ENCODE measurements at regions not wholly inside any gene's neighbourhood (a gene's known extent, or its start where the extent isn't known, plus 50 kb on each side); places are given as distances from the start of the nearest gene placed in this dataset.

- CTCF ChIA-PET: no interaction called here
- no peaks in the 10 kb centered on the region for H3K27me3 ChIP-seq (replicated peaks in 2 of 5; ENCODE audit: control insufficient read depth in 4 of 5, insufficient read depth in 5 of 5, low read length in 4 of 5)
- no peaks in the 10 kb centered on the region for H3K9me3 ChIP-seq (ENCODE audit: control extremely low read depth in 1 of 5, control insufficient read depth in 4 of 5, insufficient read depth in 2 of 5, low read depth in 1 of 5, low read length in 4 of 5)
- no peak overlapping the region for H3K27ac ChIP-seq (ENCODE audit: insufficient read depth in 1 of 2, low read depth in 1 of 2, low read length in 2 of 2, poor library complexity in 1 of 2, severe bottlenecking in 2 of 2)
- POLR2A ChIA-PET: no interaction called here
- no peaks in the 10 kb centered on the region for H3K4me1 ChIP-seq (ENCODE audit: control extremely low read depth in 1 of 4, control insufficient read depth in 4 of 4, insufficient read depth in 4 of 4, low read length in 3 of 4)
- no peak overlapping the region for H3K4me3 ChIP-seq (ENCODE audit: control insufficient read depth in 1 of 7, extremely low read depth in 1 of 7, insufficient read depth in 4 of 7, low read depth in 2 of 7, low read length in 6 of 7)
- 90% methylated on average over 4 of the region's 4 CpGs for WGBS (ENCODE audit: insufficient coverage)
- DNase-seq: no peak
- H3K36me3 ChIP-seq (ENCODE audit: control insufficient read depth in 4 of 4, insufficient read depth in 4 of 4, low read length in 3 of 4): no peaks in the 10 kb centered on the region
Observed at GRCh38 chr6:114796576-114796975, 453.8 kb upstream of the HS3ST5 start.

GRCh38 chr6:114793428-114793827 is 450.6 kb upstream of the HS3ST5 start:
- POLR2A ChIA-PET: no interaction called here
- no peaks in the 10 kb centered on the region for H3K9me3 ChIP-seq (ENCODE audit: control extremely low read depth in 1 of 5, control insufficient read depth in 4 of 5, insufficient read depth in 2 of 5, low read depth in 1 of 5, low read length in 4 of 5)

GRCh38 chr6:114785235-114786127 is 442.7 kb upstream of the HS3ST5 start:
- DNase-seq: no peak
- Histone ChIP-seq H3K36me3 (ENCODE audit: control insufficient read depth in 4 of 4, insufficient read depth in 4 of 4, low read length in 3 of 4) (no peaks in the 10 kb centered on the region), H3K27ac (ENCODE audit: insufficient read depth in 1 of 2, low read depth in 1 of 2, low read length in 2 of 2, poor library complexity in 1 of 2, severe bottlenecking in 2 of 2) (no peak overlapping the region), H3K9me3 (ENCODE audit: control extremely low read depth in 1 of 5, control insufficient read depth in 4 of 5, insufficient read depth in 2 of 5, low read depth in 1 of 5, low read length in 4 of 5) (no peaks in the 10 kb centered on the region), H3K27me3 (replicated peaks in 2 of 5; ENCODE audit: control insufficient read depth in 4 of 5, insufficient read depth in 5 of 5, low read length in 4 of 5) (no peaks in the 10 kb centered on the region), H3K4me3 (ENCODE audit: control insufficient read depth in 1 of 7, extremely low read depth in 1 of 7, insufficient read depth in 4 of 7, low read depth in 2 of 7, low read length in 6 of 7) (no peak overlapping the region), H3K4me1 (ENCODE audit: control extremely low read depth in 1 of 4, control insufficient read depth in 4 of 4, insufficient read depth in 4 of 4, low read length in 3 of 4) (no peaks in the 10 kb centered on the region)
- ChIA-PET CTCF (no interaction called here), POLR2A (no interaction called here)
- 100% methylated on average over 1 of the region's 1 CpG for WGBS (ENCODE audit: insufficient coverage)

More at GRCh38 chr6:114793428-114793827, 450.6 kb upstream of the HS3ST5 start:
- no peak overlapping the region for H3K4me3 ChIP-seq (ENCODE audit: control insufficient read depth in 1 of 7, extremely low read depth in 1 of 7, insufficient read depth in 4 of 7, low read depth in 2 of 7, low read length in 6 of 7)
- H3K27me3 ChIP-seq (replicated peaks in 2 of 5; ENCODE audit: control insufficient read depth in 4 of 5, insufficient read depth in 5 of 5, low read length in 4 of 5): no peaks in the 10 kb centered on the region
- DNase-seq: no peak
- no peak overlapping the region for H3K27ac ChIP-seq (ENCODE audit: insufficient read depth in 1 of 2, low read depth in 1 of 2, low read length in 2 of 2, poor library complexity in 1 of 2, severe bottlenecking in 2 of 2)
- H3K36me3 ChIP-seq (ENCODE audit: control insufficient read depth in 4 of 4, insufficient read depth in 4 of 4, low read length in 3 of 4): no peaks in the 10 kb centered on the region
- no peaks in the 10 kb centered on the region for H3K4me1 ChIP-seq (ENCODE audit: control extremely low read depth in 1 of 4, control insufficient read depth in 4 of 4, insufficient read depth in 4 of 4, low read length in 3 of 4)
- CTCF ChIA-PET: no interaction called here

GRCh38 chr6:114783783-114784182 is 441.0 kb upstream of the HS3ST5 start:
- WGBS (ENCODE audit: insufficient coverage): 100% methylated on average over 1 of the region's 3 CpGs
- no peaks in the 10 kb centered on the region for H3K9me3 ChIP-seq (ENCODE audit: control extremely low read depth in 1 of 5, control insufficient read depth in 4 of 5, insufficient read depth in 2 of 5, low read depth in 1 of 5, low read length in 4 of 5)
- no peaks in the 10 kb centered on the region for H3K36me3 ChIP-seq (ENCODE audit: control insufficient read depth in 4 of 4, insufficient read depth in 4 of 4, low read length in 3 of 4)
- CTCF ChIA-PET: interaction anchor here (0.7 kb wide), 1 partner anchor 72 kb away, joined by 3 read pairs; no protein-coding TSS in a partner anchor
- no peaks in the 10 kb centered on the region for H3K27me3 ChIP-seq (replicated peaks in 2 of 5; ENCODE audit: control insufficient read depth in 4 of 5, insufficient read depth in 5 of 5, low read length in 4 of 5)
- no peak for DNase-seq
- H3K4me3 ChIP-seq (ENCODE audit: control insufficient read depth in 1 of 7, extremely low read depth in 1 of 7, insufficient read depth in 4 of 7, low read depth in 2 of 7, low read length in 6 of 7): no peak overlapping the region
- no peak overlapping the region for H3K27ac ChIP-seq (ENCODE audit: insufficient read depth in 1 of 2, low read depth in 1 of 2, low read length in 2 of 2, poor library complexity in 1 of 2, severe bottlenecking in 2 of 2)
- no peaks in the 10 kb centered on the region for H3K4me1 ChIP-seq (ENCODE audit: control extremely low read depth in 1 of 4, control insufficient read depth in 4 of 4, insufficient read depth in 4 of 4, low read length in 3 of 4)
- POLR2A ChIA-PET: no interaction called here

GRCh38 chr6:114783083-114783482 is 440.3 kb upstream of the HS3ST5 start:
- Histone ChIP-seq H3K4me1 (ENCODE audit: control extremely low read depth in 1 of 4, control insufficient read depth in 4 of 4, insufficient read depth in 4 of 4, low read length in 3 of 4) (no peaks in the 10 kb centered on the region), H3K27me3 (replicated peaks in 2 of 5; ENCODE audit: control insufficient read depth in 4 of 5, insufficient read depth in 5 of 5, low read length in 4 of 5) (no peaks in the 10 kb centered on the region), H3K9me3 (ENCODE audit: control extremely low read depth in 1 of 5, control insufficient read depth in 4 of 5, insufficient read depth in 2 of 5, low read depth in 1 of 5, low read length in 4 of 5) (no peaks in the 10 kb centered on the region), H3K4me3 (ENCODE audit: control insufficient read depth in 1 of 7, extremely low read depth in 1 of 7, insufficient read depth in 4 of 7, low read depth in 2 of 7, low read length in 6 of 7) (no peak overlapping the region), H3K27ac (ENCODE audit: insufficient read depth in 1 of 2, low read depth in 1 of 2, low read length in 2 of 2, poor library complexity in 1 of 2, severe bottlenecking in 2 of 2) (no peak overlapping the region), H3K36me3 (ENCODE audit: control insufficient read depth in 4 of 4, insufficient read depth in 4 of 4, low read length in 3 of 4) (no peaks in the 10 kb centered on the region)
- no peak for DNase-seq
- ChIA-PET POLR2A (interaction anchor here (0.6 kb wide), 1 partner anchor 398 kb away, joined by 5 read pairs; no protein-coding TSS in a partner anchor), CTCF (interaction anchor here (0.7 kb wide), 1 partner anchor 71 kb away, joined by 3 read pairs; no protein-coding TSS in a partner anchor)

- ChIA-PET POLR2A (no interaction called here), CTCF (no interaction called here)
- Histone ChIP-seq H3K27me3 (replicated peaks in 2 of 5; ENCODE audit: control insufficient read depth in 4 of 5, insufficient read depth in 5 of 5, low read length in 4 of 5) (no peaks in the 10 kb centered on the region), H3K4me1 (ENCODE audit: control extremely low read depth in 1 of 4, control insufficient read depth in 4 of 4, insufficient read depth in 4 of 4, low read length in 3 of 4) (no peaks in the 10 kb centered on the region), H3K4me3 (ENCODE audit: control insufficient read depth in 1 of 7, extremely low read depth in 1 of 7, insufficient read depth in 4 of 7, low read depth in 2 of 7, low read length in 6 of 7) (no peak overlapping the region), H3K36me3 (ENCODE audit: control insufficient read depth in 4 of 4, insufficient read depth in 4 of 4, low read length in 3 of 4) (no peaks in the 10 kb centered on the region), H3K9me3 (ENCODE audit: control extremely low read depth in 1 of 5, control insufficient read depth in 4 of 5, insufficient read depth in 2 of 5, low read depth in 1 of 5, low read length in 4 of 5) (peaks cover 0 to 1% (median 0%) of the 10 kb centered on the region in 5 experiments), H3K27ac (ENCODE audit: insufficient read depth in 1 of 2, low read depth in 1 of 2, low read length in 2 of 2, poor library complexity in 1 of 2, severe bottlenecking in 2 of 2) (no peak overlapping the region)
- no peak for DNase-seq
- 100% methylated on average over 2 of the region's 2 CpGs for WGBS (ENCODE audit: insufficient coverage)
Observed at GRCh38 chr6:114764866-114765265, 422.0 kb upstream of the HS3ST5 start.

GRCh38 chr6:114762145-114762544 is 419.3 kb upstream of the HS3ST5 start:
- H3K9me3 ChIP-seq (ENCODE audit: control extremely low read depth in 1 of 5, control insufficient read depth in 4 of 5, insufficient read depth in 2 of 5, low read depth in 1 of 5, low read length in 4 of 5): no peaks in the 10 kb centered on the region
- H3K27ac ChIP-seq (ENCODE audit: insufficient read depth in 1 of 2, low read depth in 1 of 2, low read length in 2 of 2, poor library complexity in 1 of 2, severe bottlenecking in 2 of 2): no peak overlapping the region
- 71% methylated on average over 1 of the region's 4 CpGs for WGBS (ENCODE audit: insufficient coverage)
- ChIA-PET POLR2A (no interaction called here), CTCF (no interaction called here)
- no peaks in the 10 kb centered on the region for H3K36me3 ChIP-seq (ENCODE audit: control insufficient read depth in 4 of 4, insufficient read depth in 4 of 4, low read length in 3 of 4)
- no peak for DNase-seq
- H3K4me1 ChIP-seq (ENCODE audit: control extremely low read depth in 1 of 4, control insufficient read depth in 4 of 4, insufficient read depth in 4 of 4, low read length in 3 of 4): no peaks in the 10 kb centered on the region
- no peak overlapping the region for H3K4me3 ChIP-seq (ENCODE audit: control insufficient read depth in 1 of 7, extremely low read depth in 1 of 7, insufficient read depth in 4 of 7, low read depth in 2 of 7, low read length in 6 of 7)
- no peaks in the 10 kb centered on the region for H3K27me3 ChIP-seq (replicated peaks in 2 of 5; ENCODE audit: control insufficient read depth in 4 of 5, insufficient read depth in 5 of 5, low read length in 4 of 5)
